ES-I3 (cell line): ENCODE measurements at regions not wholly inside any gene's neighbourhood (a gene's known extent, or its start where the extent isn't known, plus 50 kb on each side); places are given as distances from the start of the nearest gene placed in this dataset.

Source experiments
- H3K36me3 ChIP-seq: 2 replicates; pipeline ENCODE4 v1.6.1; 2013; ENCODE audit warnings: mild to moderate bottlenecking, low read length, control low read depth, moderate library complexity; ENCODE audit not compliant: insufficient read depth
- H3K4me1 ChIP-seq: 2 replicates; pipeline ENCODE4 v1.6.1; 2013; ENCODE audit warnings: mild to moderate bottlenecking, control low read depth, low read length; ENCODE audit not compliant: insufficient read depth
- H3K9ac ChIP-seq: 2 replicates; pipeline ENCODE4 v1.6.1; 2013; ENCODE audit warnings: low read depth, mild to moderate bottlenecking, low read length, moderate library complexity
- H3K9me3 ChIP-seq: 2 replicates; pipeline ENCODE4 v1.6.1; 2013; ENCODE audit warnings: mild to moderate bottlenecking, low read length, moderate library complexity; ENCODE audit not compliant: control insufficient read depth, insufficient read depth

DNA sequence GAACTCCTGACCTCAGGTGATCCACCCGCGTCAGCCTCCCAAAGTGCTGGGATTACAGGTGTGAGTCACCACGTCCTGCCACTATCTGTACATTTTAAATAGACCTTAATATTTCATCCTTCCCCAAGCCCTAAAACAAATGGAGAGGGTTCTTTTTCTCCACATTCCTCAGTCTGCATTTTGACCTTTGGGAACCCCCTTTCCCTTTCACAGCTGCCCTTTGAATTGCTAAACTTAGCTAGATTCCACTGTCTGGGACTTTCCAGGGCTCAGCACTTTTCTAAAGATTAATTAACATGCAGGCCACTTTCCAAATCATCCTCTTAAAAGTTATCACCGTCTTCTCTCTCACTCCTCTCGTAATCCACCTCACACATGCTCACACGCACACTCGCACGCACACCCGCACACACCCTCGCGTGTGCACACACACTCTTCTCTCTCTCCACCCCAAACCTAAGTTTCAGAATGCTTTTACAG is 124.2 kb downstream of the TMCO5A start:
- Histone ChIP-seq H3K4me1 (peaks cover 23% of the 10 kb centered on the region), H3K9ac (no peak overlapping the region), H3K36me3 (no peaks in the 10 kb centered on the region), H3K9me3 (no peaks in the 10 kb centered on the region)

- Histone ChIP-seq H3K9ac (no peak overlapping the region), H3K9me3 (no peaks in the 10 kb centered on the region), H3K4me1 (peaks cover 23% of the 10 kb centered on the region), H3K36me3 (no peaks in the 10 kb centered on the region)
These were observed 125.2 kb downstream of the TMCO5A start for GRCh38 chr15:38059665-38060064.

GRCh38 chr15:38061856-38062649 is 127.6 kb downstream of the TMCO5A start:
- no peak overlapping the region for H3K9ac ChIP-seq
- H3K9me3 ChIP-seq: no peaks in the 10 kb centered on the region
- no peaks in the 10 kb centered on the region for H3K36me3 ChIP-seq
- H3K4me1 ChIP-seq: peaks cover 23% of the 10 kb centered on the region

GRCh38 chr15:38062696-38063095 is 128.3 kb downstream of the TMCO5A start:
- peaks cover 21% of the 10 kb centered on the region for H3K4me1 ChIP-seq
- H3K36me3 ChIP-seq: no peaks in the 10 kb centered on the region
- no peak overlapping the region for H3K9ac ChIP-seq
- no peaks in the 10 kb centered on the region for H3K9me3 ChIP-seq

GRCh38 chr15:38065721-38066345 is 131.4 kb downstream of the TMCO5A start:
- Histone ChIP-seq H3K36me3 (no peaks in the 10 kb centered on the region), H3K9me3 (no peaks in the 10 kb centered on the region), H3K4me1 (peaks cover 12% of the 10 kb centered on the region), H3K9ac (no peak overlapping the region)

DNA sequence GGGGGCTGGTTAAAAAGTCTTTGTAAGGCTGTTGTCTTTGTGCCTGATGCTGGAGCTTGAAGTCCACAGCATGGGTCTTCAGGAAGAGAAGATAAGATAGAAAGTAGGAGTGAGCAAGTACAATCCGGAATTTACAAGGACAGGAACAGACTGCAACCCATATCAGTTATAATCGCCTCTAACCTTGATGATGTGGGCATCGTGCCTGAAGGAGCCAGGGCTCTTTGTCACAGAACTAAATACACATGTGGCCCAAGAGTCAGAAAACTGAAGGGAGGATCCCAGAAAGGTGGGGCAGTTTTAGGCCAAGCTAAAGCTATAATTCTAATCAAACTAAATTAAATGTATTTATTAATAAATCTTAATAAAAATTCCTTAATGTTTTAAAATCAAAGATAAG is 132.2 kb downstream of the TMCO5A start:
- Histone ChIP-seq H3K36me3 (no peaks in the 10 kb centered on the region), H3K9ac (no peak overlapping the region), H3K4me1 (peaks cover 14% of the 10 kb centered on the region), H3K9me3 (no peaks in the 10 kb centered on the region)

DNA sequence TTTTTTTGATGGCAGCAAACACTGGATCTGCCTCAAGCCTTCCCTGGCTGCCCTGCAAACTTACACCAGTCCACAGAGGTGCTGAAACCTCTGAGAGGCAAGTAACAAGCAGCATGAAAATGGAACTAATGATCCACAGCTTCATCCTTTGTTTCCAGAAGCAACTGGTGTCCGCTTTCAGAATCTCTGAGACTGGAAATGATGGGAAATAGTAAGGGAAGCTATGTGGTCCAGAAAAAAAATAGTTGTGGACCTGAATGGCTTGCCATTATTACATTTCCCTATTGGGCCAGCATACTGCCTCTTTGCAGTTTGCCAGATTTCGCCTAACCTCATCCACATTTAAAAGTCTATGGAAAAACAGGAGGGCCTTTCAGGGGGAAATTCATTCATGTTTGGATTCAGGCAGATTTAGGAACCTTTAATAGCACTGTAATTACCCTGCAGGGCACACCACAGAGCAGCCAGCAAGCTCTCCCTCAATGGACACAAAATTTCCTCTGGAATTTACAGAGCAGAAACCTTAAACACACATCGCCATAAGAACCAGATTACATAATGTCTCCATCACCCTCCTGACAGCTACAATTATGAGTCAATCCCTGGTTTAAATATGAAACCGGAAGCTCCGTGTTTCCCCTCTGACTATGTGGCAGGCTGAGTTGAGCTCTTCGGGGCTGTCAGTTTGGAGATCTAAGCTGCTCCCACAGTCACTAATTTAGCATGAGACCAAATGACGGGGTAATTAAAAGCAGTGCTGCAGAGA is 134.4 kb downstream of the TMCO5A start:
- Histone ChIP-seq H3K4me1 (peaks cover 13% of the 10 kb centered on the region; the same call in 1 of the 2 replicates), H3K9me3 (no peaks in the 10 kb centered on the region), H3K9ac (no peak overlapping the region), H3K36me3 (no peaks in the 10 kb centered on the region)

GRCh38 chr15:38069511-38070011 is 135.1 kb downstream of the TMCO5A start:
- Histone ChIP-seq H3K36me3 (no peaks in the 10 kb centered on the region), H3K4me1 (peaks cover 13% of the 10 kb centered on the region; the same call in 1 of the 2 replicates), H3K9ac (no peak overlapping the region), H3K9me3 (no peaks in the 10 kb centered on the region)

GRCh38 chr15:38070778-38071177 is 136.3 kb downstream of the TMCO5A start:
- Histone ChIP-seq H3K9me3 (no peaks in the 10 kb centered on the region), H3K4me1 (peaks cover 13% of the 10 kb centered on the region; the same call in 1 of the 2 replicates), H3K9ac (no peak overlapping the region), H3K36me3 (no peaks in the 10 kb centered on the region)

- H3K36me3 ChIP-seq: no peaks in the 10 kb centered on the region
These were observed 137.0 kb downstream of the TMCO5A start for GRCh38 chr15:38071211-38071972.

DNA sequence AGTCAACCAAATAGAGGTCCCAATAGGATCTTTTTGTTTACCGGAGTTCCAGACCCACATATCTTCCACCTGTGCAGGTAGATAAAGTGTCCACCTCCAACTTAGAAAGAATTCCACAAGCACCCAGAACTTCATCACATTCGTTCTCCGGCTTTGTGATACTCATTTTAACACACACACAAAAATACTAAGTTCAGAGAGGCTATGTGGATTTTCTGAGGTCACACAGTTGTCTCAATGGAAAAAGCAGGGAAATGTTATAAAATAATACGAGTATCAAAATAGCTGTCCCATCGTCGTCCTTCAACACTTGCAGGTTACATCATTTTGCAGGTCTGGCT is 137.5 kb downstream of the TMCO5A start:
- Histone ChIP-seq H3K9ac (peak overlapping the region; percentile 54; the same call in 1 of the 2 replicates), H3K4me1 (peaks cover 18% of the 10 kb centered on the region; the same call in 1 of the 2 replicates), H3K9me3 (no peaks in the 10 kb centered on the region), H3K36me3 (no peaks in the 10 kb centered on the region)

More at GRCh38 chr15:38071211-38071972, 137.0 kb downstream of the TMCO5A start:
- Histone ChIP-seq H3K4me1 (peaks cover 13% of the 10 kb centered on the region; the same call in 1 of the 2 replicates), H3K9ac (no peak overlapping the region), H3K9me3 (no peaks in the 10 kb centered on the region)

GRCh38 chr15:38072348-38073177 is 138.1 kb downstream of the TMCO5A start:
- H3K4me1 ChIP-seq: peaks cover 23% of the 10 kb centered on the region; the same call in 1 of the 2 replicates
- no peaks in the 10 kb centered on the region for H3K36me3 ChIP-seq
- H3K9ac ChIP-seq: peak overlapping the region; percentile 54
- no peaks in the 10 kb centered on the region for H3K9me3 ChIP-seq
